GM21367 (cell line): ENCODE measurements at regions not wholly inside any gene's neighbourhood (a gene's known extent, or its start where the extent isn't known, plus 50 kb on each side); places are given as distances from the start of the nearest gene placed in this dataset.

Experiments
- ATAC-seq: cut with Tn5 transposase; IDR thresholded peaks from one replicate; pipeline ENCODE4 v1.9.1; 2021; ENCODE audit not compliant: unreplicated experiment

DNA sequence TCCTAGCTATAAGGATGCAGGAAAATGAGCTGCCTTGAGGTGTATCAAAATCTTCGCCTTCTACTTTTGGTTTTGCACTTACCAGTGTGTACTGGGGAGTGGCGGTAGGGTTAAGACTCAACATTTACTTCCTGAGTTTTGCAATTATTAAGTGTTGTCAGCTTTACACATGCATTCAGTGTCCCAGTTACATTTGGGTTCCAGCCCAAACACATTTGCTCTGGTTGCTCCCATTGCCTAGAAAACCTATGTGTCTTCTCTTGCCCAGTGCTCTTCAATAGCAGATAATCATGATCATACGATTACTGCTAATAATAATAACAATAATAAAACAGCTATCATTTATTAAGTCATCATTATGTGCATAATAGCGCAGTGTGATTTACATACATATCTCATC, 241.5 kb upstream of the PAPPA start:
- ATAC-seq: no peak

DNA sequence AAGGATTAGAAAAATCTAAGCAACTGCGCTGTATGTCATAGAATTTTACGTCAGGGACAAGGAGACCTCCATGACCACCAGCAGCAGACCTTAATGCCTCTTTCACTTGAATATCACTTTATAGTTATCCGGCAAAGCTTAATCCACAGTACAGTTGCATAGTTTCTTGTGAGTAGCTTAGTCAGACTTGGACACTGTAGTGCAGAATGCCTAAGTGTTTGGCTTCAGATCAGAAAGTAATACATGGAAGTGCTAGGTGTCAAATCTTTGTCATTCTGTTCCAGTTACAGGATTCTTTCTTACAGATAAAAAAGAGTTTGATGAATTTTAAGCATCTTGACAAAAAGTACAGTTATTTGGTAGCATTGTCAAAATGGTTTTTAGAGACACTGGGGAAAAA, 239.9 kb upstream of the PAPPA start:
- ATAC-seq: no peak

DNA sequence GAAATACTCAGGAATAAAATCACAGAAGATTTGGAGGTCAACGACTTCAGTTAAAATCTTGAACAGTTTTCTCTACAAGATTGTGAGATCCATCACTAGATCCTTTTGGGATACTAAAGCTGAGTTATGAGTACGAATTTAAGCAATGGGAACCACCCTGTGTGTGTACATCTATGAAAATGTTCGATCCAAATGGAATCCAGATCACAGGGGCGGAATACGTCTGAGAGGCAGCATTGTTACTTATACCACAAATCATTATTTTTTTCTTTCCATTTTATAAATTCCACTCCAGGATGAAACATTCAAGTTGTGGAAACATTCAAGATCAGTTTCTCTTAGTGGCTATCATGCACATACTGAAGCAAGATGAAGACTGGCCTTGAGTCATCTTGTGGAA, 239.3 kb upstream of the PAPPA start:
- no peak for ATAC-seq

DNA sequence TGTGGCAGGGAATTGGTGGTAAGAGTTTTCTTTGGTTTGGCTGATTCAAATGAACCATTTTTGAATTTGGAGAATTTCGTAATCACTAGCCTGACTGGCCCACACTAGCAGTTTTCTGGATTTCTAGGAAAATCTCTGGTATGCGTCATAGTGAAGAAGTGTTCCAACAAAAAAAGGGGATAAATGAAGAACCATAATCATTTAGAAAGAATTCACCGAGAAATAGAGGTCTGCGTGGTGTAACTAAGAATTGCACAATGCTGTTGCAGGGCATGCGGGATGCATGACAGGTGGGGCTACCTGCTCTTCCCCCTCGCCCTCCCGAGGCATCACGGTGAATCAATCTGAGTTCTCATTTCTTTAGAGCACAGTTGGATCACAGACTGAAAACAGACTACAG, 232.3 kb upstream of the PAPPA start:
- ATAC-seq: no peak

DNA sequence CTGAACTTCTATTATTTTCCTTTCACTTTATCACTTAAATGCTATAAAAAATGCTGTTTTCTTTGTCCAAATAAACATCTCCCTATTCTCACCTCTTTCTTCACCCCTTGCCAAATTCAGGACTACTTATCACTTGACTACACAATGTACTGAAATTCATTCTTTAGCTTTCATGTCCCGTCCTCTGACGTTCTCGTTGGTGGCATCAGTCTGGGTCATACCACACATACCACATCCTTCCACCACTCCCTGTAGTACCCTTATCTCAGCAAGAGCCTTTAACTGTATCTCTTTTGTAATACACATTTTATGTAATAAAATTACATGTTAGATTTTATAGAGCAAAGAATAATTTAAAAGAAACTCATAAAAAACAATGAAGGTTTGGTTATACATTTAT, 231.1 kb upstream of the PAPPA start:
- no peak for ATAC-seq

DNA sequence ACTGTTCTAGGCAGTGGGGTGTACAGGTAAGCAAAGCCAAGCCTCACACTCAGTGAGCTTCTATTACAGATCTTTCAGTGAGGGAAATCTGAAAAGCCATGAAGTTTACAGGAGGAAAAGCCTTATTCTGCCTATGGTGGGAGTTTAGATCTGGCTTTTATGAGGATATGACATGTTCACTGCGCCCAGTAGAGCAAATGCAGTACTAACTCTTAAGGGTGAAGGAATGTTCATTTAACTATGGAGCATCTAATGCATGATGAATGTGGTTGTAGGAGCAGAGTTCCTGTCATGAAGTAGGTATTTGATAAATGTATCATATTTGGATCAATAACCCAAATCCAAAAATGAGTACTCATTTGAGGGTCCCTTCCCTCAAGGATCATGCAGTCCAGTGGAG, 230.2 kb upstream of the PAPPA start:
- ATAC-seq: no peak

DNA sequence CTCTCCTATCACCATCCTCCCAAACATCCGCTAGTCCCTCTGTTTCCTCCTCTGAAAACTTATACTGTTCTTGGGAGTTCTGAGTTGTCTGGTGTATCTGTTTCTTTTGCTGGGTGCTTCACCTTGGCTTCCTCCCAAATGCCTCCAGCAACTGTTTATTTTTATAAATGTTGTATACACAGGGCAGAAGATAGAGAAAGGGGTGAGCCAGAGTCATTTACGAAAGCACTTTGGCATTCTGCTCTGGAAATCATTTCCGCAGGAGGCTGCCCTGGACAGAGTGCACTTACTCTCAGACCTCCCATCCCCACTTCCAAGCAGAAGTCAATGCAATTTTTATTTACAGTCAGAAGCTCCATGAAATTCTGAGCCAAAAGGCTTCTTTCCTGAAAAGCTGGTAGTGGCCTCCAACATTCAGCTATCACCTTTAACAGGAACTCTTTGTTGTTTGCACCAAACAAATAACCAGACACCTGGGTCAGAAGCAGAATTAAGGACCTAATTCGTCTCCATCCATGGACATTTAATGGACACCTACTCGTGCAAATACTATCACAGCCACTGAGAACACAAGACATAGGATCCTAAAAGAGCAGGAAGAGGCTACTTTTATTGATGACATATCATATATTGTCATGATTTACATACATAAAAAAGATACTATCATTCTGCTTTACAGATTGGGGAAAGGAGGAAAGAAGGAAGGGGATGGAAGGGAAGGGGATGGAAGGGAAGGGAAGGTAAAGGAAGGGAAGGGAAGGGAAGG, 229.5 kb upstream of the PAPPA start:
- no peak for ATAC-seq

DNA sequence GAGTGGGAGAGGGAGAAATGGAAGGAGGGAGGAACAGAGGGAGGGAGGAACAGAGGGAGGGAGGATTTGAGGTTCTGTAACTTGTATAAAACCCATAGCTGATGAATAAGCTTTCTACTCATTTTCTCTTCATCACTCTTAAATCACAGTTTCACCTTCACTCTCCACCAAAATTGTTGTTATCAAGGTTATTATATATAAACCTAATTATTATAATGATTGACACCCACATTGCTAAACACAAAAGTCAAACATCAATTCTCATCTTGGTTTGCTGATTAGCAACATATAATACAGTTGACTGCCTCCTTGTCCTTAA, 229.0 kb upstream of the PAPPA start:
- no peak for ATAC-seq

DNA sequence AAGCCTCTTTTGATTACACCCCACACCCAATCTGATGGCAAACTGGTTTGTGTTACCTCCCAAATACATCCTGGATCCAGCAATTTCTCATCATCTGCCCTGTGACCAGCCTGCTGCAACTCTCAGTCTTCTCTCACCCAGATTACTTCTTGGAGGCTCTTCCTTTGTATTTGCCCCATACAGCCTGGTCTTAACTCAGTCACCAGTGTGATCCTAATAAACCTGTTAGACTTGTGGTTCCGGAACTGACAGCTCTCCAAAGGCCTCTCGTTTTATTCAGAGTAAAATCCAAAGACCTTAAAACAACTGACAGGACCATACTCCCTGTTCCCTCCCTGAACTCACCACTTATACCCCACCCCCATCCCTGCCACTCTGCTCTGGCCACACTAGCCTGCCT, 228.2 kb upstream of the PAPPA start:
- no peak for ATAC-seq

DNA sequence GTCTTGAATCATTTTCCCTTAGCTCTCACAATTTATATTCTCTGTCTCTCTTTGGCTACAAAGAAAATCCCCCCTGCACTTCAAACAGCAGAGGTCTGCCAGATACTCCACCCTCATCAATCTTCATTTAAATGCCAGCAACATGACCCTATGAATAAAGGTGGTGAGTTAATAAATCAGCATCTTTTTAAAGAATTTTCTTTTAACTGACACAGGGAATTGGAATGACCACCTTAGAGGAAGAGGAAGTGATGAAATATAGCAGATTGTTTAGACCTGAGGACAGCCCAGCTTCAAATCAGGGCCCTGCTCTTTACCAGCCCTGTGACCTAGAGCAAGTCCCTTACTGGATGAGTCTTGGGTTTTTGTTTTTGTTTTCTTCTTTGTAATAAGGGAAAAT, 223.1 kb upstream of the PAPPA start:
- no peak for ATAC-seq

DNA sequence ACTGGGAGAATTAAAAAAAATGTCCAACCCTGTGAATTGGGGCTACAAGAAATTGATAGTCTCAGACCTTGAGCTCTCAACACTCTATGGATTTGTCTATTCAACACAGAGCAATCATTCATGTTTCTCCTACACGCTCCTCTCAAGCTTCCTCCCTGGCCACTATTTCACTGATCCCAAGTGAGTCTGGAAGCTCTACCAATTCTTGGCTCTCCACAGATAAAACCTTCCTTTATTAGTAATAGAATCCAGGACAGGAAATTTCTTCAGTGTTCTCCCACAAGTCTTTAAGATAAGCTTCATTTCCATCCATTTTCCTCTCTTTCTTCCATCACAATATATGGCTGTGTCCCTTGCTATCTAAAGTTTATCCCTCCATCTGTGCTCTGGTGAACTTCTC, 215.1 kb upstream of the PAPPA start:
- ATAC-seq: no peak

DNA sequence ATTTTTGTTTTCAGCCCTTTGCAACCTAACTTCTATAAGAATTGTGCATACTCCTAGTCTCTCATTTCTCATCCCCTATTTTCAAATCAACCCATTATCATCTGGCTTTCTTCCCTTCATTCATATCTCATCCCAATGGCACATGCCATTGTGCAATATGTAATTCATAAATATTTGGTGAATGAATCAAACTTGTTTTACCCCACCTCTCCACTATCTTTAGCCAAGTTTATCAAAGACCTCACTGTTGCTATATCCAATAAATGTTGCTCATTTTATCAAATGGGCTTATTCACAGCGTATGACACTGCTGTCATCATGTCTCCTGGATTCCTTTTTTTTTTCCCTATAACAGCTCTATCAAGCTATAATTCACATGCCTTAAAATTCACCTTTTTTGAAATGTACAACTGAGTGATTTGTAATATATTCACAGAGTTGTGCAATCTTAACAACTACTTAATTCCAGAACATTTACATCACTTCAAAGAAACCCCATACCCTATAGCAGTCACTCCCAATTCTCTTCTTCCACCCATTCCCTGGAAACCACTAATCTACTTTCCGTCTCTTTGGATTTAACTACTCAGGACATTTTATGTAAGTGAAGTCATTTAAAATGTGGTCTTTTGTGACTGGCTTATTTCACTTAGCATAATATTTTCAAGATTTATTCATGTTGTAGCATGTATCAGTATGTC, 214.4 kb upstream of the PAPPA start:
- ATAC-seq: no peak

DNA sequence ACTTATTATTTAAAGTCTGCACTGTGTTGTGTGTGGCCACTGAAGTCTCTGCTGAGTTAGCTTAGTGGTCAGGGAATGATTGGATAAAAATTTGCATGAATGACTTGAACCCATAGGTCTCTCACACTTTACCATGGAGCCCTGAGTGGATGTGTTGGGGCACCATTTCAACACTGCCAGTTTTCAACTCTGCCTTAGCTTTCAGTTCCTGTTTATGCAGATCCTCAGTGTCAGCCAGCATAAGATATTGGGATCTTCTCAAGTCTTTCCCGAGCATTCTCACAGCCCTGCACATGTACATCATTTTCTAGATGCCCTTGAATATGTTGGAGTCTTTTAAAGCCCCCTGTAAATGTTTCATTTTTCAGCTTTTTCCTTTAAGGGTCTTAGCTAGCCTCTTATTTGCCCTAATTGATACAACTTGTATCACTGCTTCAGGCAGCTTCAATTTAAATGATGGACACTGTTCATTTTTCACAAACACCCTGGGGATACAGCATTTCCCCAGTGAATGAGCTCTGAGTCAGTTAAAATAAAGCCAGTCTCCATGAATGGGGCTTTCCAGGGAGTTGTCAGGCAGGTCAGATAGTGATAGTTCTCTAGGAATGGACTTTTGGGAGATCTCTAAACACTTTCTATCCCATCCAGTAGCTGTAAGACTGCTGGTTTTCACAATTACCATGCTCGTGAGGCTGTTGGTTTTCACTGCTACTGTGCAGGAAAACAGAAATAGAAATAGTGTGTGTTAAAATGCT, 211.9 kb upstream of the PAPPA start:
- ATAC-seq: no peak

DNA sequence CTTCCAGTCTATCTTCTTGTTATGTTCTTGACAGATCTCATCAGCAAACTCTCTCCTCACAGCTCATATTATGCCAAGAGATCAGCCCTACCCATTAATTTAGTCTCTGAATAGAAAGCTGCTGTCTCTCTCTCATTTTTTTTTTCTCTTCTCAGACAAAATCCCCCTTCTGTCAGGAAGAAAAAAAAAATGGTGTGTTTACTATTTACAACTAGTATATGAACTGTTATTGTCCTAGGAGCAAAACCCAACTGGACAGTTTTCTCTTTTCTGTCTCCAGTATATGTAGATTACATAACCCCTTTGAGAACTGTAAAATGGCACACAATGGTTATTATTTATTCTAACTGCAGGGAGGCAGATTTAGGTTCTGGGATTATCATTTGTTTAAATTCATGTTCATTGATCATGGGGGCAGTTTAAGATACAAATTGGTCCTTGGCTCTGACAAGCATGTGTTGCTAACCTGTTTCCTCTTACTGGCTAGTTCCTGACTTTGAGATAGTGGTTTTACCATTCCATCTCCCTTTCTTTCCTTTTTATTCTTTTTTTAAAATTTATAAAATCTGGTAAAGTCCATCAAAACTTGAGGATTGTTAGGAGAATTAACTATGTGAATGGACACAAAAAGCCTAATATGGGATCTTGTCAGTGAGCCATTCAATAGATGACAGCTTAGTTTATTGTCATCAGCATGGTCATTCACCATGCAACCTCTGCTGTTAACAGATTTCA, 210.0 kb upstream of the PAPPA start:
- no peak for ATAC-seq

DNA sequence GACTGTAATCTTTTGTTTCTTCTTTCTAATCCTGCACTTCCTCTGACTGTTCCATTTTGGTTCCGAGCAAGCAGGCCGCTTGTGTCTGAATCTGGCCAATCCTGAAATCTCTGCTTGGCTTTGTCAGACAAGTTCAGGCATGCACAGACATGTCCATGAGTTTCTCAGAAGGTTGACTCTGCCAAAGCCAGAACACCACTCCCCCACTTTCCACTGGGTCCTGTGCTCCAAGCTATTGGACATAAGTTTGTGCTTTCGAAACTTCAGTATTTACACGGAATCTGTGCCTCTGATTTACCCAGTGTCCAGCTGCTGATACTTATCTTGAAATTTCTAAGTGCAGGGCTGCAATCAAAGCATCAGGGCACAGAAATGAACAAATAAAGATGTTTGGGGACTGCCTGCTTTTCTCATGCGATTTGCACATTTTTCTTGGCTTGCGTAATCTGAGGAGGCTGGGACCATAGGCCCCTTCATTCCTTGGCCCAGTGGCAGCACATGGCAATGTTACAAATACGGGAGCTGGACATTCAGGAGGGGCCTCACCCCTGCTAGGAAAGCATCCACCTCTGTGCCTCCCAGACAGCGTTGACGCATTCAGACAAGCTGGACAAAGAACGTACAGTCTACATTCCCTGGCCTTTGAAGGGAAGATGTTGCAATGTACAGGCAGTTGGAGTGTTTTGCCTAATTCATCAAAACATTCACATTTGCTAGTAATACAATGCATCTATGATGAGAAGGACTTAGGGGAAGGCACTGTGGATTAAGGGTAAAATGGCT, 209.2 kb upstream of the PAPPA start:
- ATAC-seq: no peak

DNA sequence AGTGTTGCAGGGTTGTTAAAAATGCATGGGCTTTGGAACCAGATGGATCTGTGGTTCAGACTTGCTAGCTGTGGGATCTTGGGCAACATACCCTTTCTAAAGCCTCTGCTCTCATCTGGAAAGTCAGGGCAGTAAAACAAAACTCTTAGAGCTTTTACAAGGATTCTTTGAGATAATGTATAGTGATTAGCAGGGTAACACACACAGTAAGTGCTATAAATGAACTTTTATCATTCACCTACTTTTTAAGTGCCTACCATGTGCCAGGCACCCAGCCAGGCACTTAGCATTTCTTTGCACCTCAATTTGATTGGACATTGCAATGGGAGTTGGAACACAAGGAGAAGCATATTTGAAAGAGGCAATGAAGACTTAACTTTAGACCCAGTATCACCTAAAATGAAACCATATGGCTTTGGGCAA, 208.6 kb upstream of the PAPPA start:
- ATAC-seq: no peak

DNA sequence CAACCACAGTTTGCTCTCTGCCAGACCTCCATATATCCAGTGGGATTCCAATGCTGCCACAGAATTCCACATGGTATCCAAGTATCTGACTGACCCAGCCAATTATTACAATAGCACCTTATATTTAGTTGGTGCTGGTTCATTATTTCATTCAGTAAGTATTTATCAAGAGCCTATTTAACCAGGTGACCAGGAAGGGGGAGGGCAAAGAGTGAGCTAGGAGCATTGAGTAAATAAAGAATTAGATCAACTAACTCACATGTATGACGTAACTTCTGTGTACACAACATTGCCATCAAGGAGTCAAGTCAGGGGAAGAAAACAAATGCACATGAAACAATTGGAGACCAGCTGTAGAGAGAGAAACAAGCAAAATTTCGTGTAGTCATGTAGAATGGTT, 207.1 kb upstream of the PAPPA start:
- ATAC-seq: no peak

DNA sequence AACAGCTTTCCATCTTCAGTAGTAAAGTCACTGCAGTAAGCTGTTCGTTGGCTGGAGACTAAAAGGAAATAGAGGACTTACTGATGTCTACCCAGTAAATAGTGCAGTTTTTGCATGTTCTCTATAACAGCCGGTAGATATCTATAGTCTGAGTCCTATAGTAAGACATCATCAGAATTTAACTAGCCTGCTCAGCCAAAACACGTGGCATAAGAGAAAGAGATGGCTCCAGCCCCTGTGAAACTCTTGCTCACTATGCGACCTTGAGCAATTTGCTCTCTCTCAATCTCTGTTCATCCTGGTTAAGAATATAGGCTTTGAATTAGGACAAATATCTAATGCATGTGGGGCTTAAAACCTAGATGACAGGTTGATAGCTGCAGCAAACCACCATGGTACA, 201.6 kb upstream of the PAPPA start:
- ATAC-seq: no peak

DNA sequence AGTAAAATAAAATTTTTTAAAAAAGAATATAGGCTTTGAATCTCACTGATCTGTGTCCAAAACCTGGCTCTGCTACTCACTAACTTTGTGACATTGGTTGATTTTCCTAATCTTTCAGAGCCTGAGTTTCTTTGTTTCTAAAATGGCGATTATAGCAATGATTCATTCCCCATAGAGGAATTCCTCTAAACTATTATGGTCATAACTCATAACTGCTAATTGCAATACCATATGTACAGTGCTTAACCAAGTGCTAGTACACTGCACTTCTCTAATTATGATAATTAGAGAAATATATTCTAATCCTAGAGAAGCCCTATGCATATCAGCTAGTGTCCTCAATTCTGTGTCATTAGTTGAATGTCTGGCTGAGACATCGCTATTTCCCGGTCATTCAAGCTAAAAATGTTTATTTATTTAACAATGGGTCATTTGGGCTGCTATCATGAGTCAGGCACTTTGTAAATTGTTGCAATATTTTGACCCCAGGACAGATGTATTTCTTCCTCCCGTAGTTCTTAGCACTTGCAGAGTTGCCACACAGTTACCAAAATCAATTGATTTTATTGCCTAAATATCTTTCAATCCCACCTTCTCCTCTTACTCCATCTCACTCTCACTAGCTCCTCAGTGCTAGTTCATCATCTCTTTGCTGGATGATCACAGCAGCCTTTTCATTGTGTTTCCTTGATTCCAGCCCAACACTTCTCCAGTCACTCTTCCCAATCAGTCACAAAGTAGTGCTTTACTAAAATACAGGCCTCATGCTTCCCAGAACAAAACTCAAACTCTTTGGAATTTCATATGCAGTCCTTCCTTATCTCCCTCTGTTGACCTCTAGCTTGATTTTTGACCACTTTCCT, 200.9 kb upstream of the PAPPA start:
- ATAC-seq: no peak

DNA sequence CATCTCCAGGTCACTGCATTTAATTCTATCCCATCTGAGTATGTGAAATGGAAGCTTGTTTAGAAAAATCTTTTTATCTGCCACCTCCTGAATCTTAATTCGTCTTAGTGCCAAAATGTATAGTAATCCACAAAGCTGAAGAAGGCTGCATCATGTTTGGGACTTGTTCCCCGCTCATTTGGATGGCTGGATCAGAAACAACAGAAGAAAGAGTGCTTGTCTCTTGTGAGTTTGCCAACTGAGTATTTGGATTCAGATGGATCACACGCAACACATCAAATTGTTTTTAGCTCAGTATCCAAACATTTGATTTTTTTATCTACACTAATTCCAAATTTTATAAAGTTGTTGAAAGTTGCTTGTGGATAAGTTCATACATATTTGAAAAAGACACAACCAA, 197.2 kb upstream of the PAPPA start:
- ATAC-seq: no peak
